HEK293 (cell line): ENCODE measurements at regions not wholly inside any gene's neighbourhood (a gene's known extent, or its start where the extent isn't known, plus 50 kb on each side); places are given as distances from the start of the nearest gene placed in this dataset.

ENCODE experiments used
- CTCF ChIA-PET: fragments of 350-600 bp; formaldehyde crosslinking; extraction: SDS; loops from one replicate; lab custom pipeline; 2021; ENCODE audit warnings: antibody characterized with exemption; lab: Yijun Ruan, JAX
- POLR2A ChIA-PET: fragments of 300-600 bp; formaldehyde crosslinking; extraction: SDS; loops from one replicate; lab custom pipeline; 2020; ENCODE audit warnings: antibody characterized with exemption, inconsistent platforms; lab: Yijun Ruan, JAX
- H3K27ac ChIP-seq: fragments of 200-500 bp; sonication (Bioruptor generic); 2 replicates; pipeline ENCODE4 v1.5.1; 2014; ENCODE audit warnings: low read depth, low read length, control low read depth, inconsistent platforms; ENCODE audit errors: extremely low read depth
- H3K36me3 ChIP-seq, 2 experiments: fragments of 200-500 bp in 1 of 2; sonication (Bioruptor generic) in 1 of 2; 1 replicate in 1 of 2; 2 replicates in 1 of 2; pipeline ENCODE4 v1.5.1; 2014 to 2017; ENCODE audit warnings: inconsistent platforms in 2 of 2, low read length in 2 of 2; ENCODE audit not compliant: control insufficient read depth in 2 of 2, insufficient read depth in 1 of 2
- H3K4me1 ChIP-seq: fragments of 200-500 bp; sonication (Bioruptor generic); 2 replicates; pipeline ENCODE4 v1.5.1; 2014; ENCODE audit warnings: mild to moderate bottlenecking, low read length, inconsistent platforms; ENCODE audit not compliant: control insufficient read depth, insufficient read depth
- H3K4me3 ChIP-seq: 2 replicates; pipeline ENCODE4 v1.5.1; 2011; ENCODE audit warnings: low read depth, mild to moderate bottlenecking, control low read depth, low read length, moderate library complexity
- H3K9me3 ChIP-seq: fragments of 200-500 bp; sonication (Bioruptor generic); 2 replicates; pipeline ENCODE4 v1.5.1; 2014; ENCODE audit warnings: low read depth, low read length, inconsistent platforms; ENCODE audit not compliant: control insufficient read depth, insufficient read depth
- HOXA7 ChIP-seq: sonication (generic); formaldehyde crosslinking; IDR thresholded peaks from 2 replicates; pipeline ENCODE4 v1.8.1; 2022; ENCODE audit warnings: missing genetic modification reagents, borderline replicate concordance
- KLF1 ChIP-seq: fragments of 450-650 bp; formaldehyde crosslinking; IDR thresholded peaks from 2 replicates; pipeline ENCODE4 v1.5.1; 2016; ENCODE audit warnings: missing biosample characterization, missing genetic modification characterization
- KLF16 ChIP-seq: fragments of 450-650 bp; formaldehyde crosslinking; IDR thresholded peaks from 2 replicates; pipeline ENCODE4 v1.5.1; 2017; ENCODE audit warnings: missing biosample characterization, missing genetic modification characterization
- OVOL3 ChIP-seq: fragments of 450-650 bp; formaldehyde crosslinking; IDR thresholded peaks from 2 replicates; pipeline ENCODE4 v1.5.1; 2016; ENCODE audit warnings: missing biosample characterization, missing genetic modification characterization
- RBAK ChIP-seq: fragments of 450-650 bp; formaldehyde crosslinking; IDR thresholded peaks from 2 replicates; pipeline ENCODE4 v1.5.1; 2016; ENCODE audit warnings: missing biosample characterization, missing genetic modification characterization
- TRIM28 ChIP-seq: IDR thresholded peaks from 2 replicates; pipeline ENCODE4 v1.6.1; 2011; ENCODE audit warnings: low read length, control low read depth, borderline replicate concordance
- WT1 ChIP-seq: fragments of 450-650 bp; formaldehyde crosslinking; IDR thresholded peaks from 2 replicates; pipeline ENCODE4 v1.5.1; 2016; ENCODE audit warnings: missing biosample characterization, missing genetic modification characterization
- ZBTB20 ChIP-seq: fragments of 450-650 bp; formaldehyde crosslinking; IDR thresholded peaks from 2 replicates; pipeline ENCODE4 v1.5.1; 2016; ENCODE audit warnings: missing biosample characterization, missing genetic modification characterization
- ZBTB21 ChIP-seq: fragments of 450-650 bp; formaldehyde crosslinking; IDR thresholded peaks from 2 replicates; pipeline ENCODE4 v1.5.1; 2017; ENCODE audit warnings: missing biosample characterization, missing genetic modification characterization
- ZNF121 ChIP-seq: fragments of 450-650 bp; formaldehyde crosslinking; IDR thresholded peaks from 2 replicates; pipeline ENCODE4 v1.5.1; 2016; ENCODE audit warnings: missing biosample characterization, missing genetic modification characterization
- ZNF146 ChIP-seq: fragments of 450-650 bp; formaldehyde crosslinking; IDR thresholded peaks from 2 replicates; pipeline ENCODE4 v1.5.1; 2016; ENCODE audit warnings: missing biosample characterization, missing genetic modification characterization
- ZNF169 ChIP-seq: fragments of 450-650 bp; formaldehyde crosslinking; IDR thresholded peaks from 2 replicates; pipeline ENCODE4 v1.5.1; 2016; ENCODE audit warnings: missing biosample characterization, missing genetic modification characterization
- ZNF184 ChIP-seq: fragments of 450-650 bp; IDR thresholded peaks from 2 replicates; pipeline ENCODE4 v1.5.1; 2018; ENCODE audit warnings: missing biosample characterization, mild to moderate bottlenecking, missing genetic modification characterization
- ZNF239 ChIP-seq: fragments of 450-650 bp; formaldehyde crosslinking; IDR thresholded peaks from 2 replicates; pipeline ENCODE4 v1.5.1; 2016; ENCODE audit warnings: missing biosample characterization, missing genetic modification characterization
- ZNF394 ChIP-seq: fragments of 450-650 bp; formaldehyde crosslinking; IDR thresholded peaks from 2 replicates; pipeline ENCODE4 v1.5.1; 2016; ENCODE audit warnings: missing biosample characterization, missing genetic modification characterization, mild to moderate bottlenecking, moderate library complexity, borderline replicate concordance
- ZNF433 ChIP-seq: fragments of 450-650 bp; formaldehyde crosslinking; IDR thresholded peaks from 2 replicates; pipeline ENCODE4 v1.5.1; 2016; ENCODE audit warnings: missing biosample characterization, missing genetic modification characterization, low read depth
- ZNF473 ChIP-seq: fragments of 450-650 bp; formaldehyde crosslinking; IDR thresholded peaks from 2 replicates; pipeline ENCODE4 v1.5.1; 2017; ENCODE audit warnings: missing biosample characterization, missing genetic modification characterization
- ZNF530 ChIP-seq: fragments of 450-650 bp; formaldehyde crosslinking; IDR thresholded peaks from 2 replicates; pipeline ENCODE4 v1.5.1; 2016; ENCODE audit warnings: low read depth, missing biosample characterization, missing genetic modification characterization
- ZNF555 ChIP-seq: fragments of 450-650 bp; formaldehyde crosslinking; conservative IDR thresholded peaks from 2 replicates; pipeline ENCODE4 v1.5.1; 2017; ENCODE audit warnings: missing biosample characterization, mild to moderate bottlenecking, missing genetic modification characterization, inconsistent platforms
- ZNF660 ChIP-seq: fragments of 450-650 bp; IDR thresholded peaks from 2 replicates; pipeline ENCODE4 v1.5.1; 2018; ENCODE audit warnings: missing biosample characterization, mild to moderate bottlenecking, missing genetic modification characterization
- ZNF670 ChIP-seq: fragments of 450-650 bp; formaldehyde crosslinking; IDR thresholded peaks from 2 replicates; pipeline ENCODE4 v1.5.1; 2016; ENCODE audit warnings: missing biosample characterization, missing genetic modification characterization, low read depth
- ZNF777 ChIP-seq: fragments of 450-650 bp; formaldehyde crosslinking; IDR thresholded peaks from 2 replicates; pipeline ENCODE4 v1.5.1; 2017; ENCODE audit warnings: missing biosample characterization, missing genetic modification characterization, borderline replicate concordance
- ZXDB ChIP-seq: fragments of 450-650 bp; formaldehyde crosslinking; IDR thresholded peaks from 2 replicates; pipeline ENCODE4 v1.5.1; 2016; ENCODE audit warnings: missing biosample characterization, missing genetic modification characterization
- TF ChIP-seq, protein P1 (sequence below): fragments of 450-650 bp; formaldehyde crosslinking; IDR thresholded peaks from 2 replicates; pipeline ENCODE4 v1.5.1; 2016; ENCODE audit warnings: missing biosample characterization, missing genetic modification characterization
- TF ChIP-seq, protein P2 (sequence below): fragments of 450-650 bp; formaldehyde crosslinking; IDR thresholded peaks from 2 replicates; pipeline ENCODE4 v1.5.1; 2017; ENCODE audit warnings: missing biosample characterization, missing genetic modification characterization
- TF ChIP-seq, protein P3 (sequence below): fragments of 450-650 bp; formaldehyde crosslinking; IDR thresholded peaks from 2 replicates; pipeline ENCODE4 v1.5.1; 2016; ENCODE audit warnings: missing biosample characterization, missing genetic modification characterization, borderline replicate concordance
- TF ChIP-seq, protein P4 (sequence below): fragments of 450-650 bp; formaldehyde crosslinking; IDR thresholded peaks from 2 replicates; pipeline ENCODE4; 2016; ENCODE audit warnings: missing biosample characterization, missing genetic modification characterization
- TF ChIP-seq, protein P5 (sequence below): fragments of 450-650 bp; formaldehyde crosslinking; IDR thresholded peaks from 2 replicates; pipeline ENCODE4 v1.5.1; 2016; ENCODE audit warnings: missing biosample characterization, missing genetic modification characterization
- TF ChIP-seq, protein P6 (sequence below): sonication (generic); formaldehyde crosslinking; IDR thresholded peaks from 2 replicates; pipeline ENCODE4 v1.8.1; 2022; ENCODE audit warnings: mild to moderate bottlenecking, moderate library complexity, missing genetic modification reagents

DNA sequence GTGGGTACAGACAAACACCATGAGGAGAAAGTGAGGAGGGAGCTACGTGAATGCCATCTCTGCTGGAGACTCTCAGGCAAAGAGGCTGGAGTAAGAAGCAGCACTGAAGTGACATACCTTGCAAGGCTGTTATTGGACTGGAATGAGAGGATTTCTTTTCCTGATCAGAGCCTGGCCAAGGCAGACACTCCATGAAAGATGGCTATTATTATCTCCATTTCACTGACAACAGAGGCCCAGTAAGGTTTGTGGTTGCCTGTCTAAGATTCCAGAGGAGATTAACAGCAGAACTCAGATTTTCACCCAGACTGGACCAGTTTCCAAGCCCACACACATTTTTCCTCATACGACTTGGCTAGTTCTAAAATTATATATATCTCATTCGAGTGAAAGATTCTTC lies 162.0 kb upstream of the EOLA2 start:
- no peaks in the 10 kb centered on the region for H3K4me1 ChIP-seq
- CTCF ChIA-PET: no interaction called here
- POLR2A ChIA-PET: no interaction called here
- no peak for TF ChIP-seq ZNF660
- no peak for TF ChIP-seq ZNF670 (tag by site-specific recombination)
- no peak for TF ChIP-seq ZNF777 (tag by site-specific recombination)
- TF ChIP-seq ZNF394: no peak
- TF ChIP-seq, protein P1, sequence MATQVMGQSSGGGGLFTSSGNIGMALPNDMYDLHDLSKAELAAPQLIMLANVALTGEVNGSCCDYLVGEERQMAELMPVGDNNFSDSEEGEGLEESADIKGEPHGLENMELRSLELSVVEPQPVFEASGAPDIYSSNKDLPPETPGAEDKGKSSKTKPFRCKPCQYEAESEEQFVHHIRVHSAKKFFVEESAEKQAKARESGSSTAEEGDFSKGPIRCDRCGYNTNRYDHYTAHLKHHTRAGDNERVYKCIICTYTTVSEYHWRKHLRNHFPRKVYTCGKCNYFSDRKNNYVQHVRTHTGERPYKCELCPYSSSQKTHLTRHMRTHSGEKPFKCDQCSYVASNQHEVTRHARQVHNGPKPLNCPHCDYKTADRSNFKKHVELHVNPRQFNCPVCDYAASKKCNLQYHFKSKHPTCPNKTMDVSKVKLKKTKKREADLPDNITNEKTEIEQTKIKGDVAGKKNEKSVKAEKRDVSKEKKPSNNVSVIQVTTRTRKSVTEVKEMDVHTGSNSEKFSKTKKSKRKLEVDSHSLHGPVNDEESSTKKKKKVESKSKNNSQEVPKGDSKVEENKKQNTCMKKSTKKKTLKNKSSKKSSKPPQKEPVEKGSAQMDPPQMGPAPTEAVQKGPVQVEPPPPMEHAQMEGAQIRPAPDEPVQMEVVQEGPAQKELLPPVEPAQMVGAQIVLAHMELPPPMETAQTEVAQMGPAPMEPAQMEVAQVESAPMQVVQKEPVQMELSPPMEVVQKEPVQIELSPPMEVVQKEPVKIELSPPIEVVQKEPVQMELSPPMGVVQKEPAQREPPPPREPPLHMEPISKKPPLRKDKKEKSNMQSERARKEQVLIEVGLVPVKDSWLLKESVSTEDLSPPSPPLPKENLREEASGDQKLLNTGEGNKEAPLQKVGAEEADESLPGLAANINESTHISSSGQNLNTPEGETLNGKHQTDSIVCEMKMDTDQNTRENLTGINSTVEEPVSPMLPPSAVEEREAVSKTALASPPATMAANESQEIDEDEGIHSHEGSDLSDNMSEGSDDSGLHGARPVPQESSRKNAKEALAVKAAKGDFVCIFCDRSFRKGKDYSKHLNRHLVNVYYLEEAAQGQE (tag by site-specific recombination): no peak
- no peak for TF ChIP-seq RBAK (tag by site-specific recombination)
- TF ChIP-seq HOXA7 (CRISPR knock-in tag): no peak
- TF ChIP-seq ZNF146 (tag by site-specific recombination): no peak
- TF ChIP-seq ZNF433 (tag by site-specific recombination): no peak
- no peak for TF ChIP-seq ZNF239 (tag by site-specific recombination)
- TF ChIP-seq, protein P2, sequence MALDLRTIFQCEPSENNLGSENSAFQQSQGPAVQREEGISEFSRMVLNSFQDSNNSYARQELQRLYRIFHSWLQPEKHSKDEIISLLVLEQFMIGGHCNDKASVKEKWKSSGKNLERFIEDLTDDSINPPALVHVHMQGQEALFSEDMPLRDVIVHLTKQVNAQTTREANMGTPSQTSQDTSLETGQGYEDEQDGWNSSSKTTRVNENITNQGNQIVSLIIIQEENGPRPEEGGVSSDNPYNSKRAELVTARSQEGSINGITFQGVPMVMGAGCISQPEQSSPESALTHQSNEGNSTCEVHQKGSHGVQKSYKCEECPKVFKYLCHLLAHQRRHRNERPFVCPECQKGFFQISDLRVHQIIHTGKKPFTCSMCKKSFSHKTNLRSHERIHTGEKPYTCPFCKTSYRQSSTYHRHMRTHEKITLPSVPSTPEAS (tag by site-specific recombination): no peak
- no peak for TF ChIP-seq ZNF169 (tag by site-specific recombination)
- TF ChIP-seq, protein P3, sequence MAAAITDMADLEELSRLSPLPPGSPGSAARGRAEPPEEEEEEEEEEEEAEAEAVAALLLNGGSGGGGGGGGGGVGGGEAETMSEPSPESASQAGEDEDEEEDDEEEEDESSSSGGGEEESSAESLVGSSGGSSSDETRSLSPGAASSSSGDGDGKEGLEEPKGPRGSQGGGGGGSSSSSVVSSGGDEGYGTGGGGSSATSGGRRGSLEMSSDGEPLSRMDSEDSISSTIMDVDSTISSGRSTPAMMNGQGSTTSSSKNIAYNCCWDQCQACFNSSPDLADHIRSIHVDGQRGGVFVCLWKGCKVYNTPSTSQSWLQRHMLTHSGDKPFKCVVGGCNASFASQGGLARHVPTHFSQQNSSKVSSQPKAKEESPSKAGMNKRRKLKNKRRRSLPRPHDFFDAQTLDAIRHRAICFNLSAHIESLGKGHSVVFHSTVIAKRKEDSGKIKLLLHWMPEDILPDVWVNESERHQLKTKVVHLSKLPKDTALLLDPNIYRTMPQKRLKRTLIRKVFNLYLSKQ (tag by site-specific recombination): no peak
- TF ChIP-seq ZNF473 (tag by site-specific recombination): no peak
- TF ChIP-seq ZNF555: no peak
- TF ChIP-seq TRIM28: no peak
- TF ChIP-seq ZNF121 (tag by site-specific recombination): no peak
- TF ChIP-seq, protein P4, sequence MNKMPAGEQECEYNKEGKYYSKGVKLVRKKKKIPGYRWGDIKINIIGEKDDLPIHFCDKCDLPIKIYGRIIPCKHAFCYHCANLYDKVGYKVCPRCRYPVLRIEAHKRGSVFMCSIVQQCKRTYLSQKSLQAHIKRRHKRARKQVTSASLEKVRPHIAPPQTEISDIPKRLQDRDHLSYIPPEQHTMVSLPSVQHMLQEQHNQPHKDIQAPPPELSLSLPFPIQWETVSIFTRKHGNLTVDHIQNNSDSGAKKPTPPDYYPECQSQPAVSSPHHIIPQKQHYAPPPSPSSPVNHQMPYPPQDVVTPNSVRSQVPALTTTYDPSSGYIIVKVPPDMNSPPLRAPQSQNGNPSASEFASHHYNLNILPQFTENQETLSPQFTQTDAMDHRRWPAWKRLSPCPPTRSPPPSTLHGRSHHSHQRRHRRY (tag by site-specific recombination): no peak
- TF ChIP-seq KLF1 (tag by site-specific recombination): no peak
- no peak for TF ChIP-seq OVOL3
- no peak overlapping the region for H3K4me3 ChIP-seq
- H3K36me3 ChIP-seq: no peaks in the 10 kb centered on the region
- no peak overlapping the region for H3K27ac ChIP-seq
- no peaks in the 10 kb centered on the region for H3K9me3 ChIP-seq

DNA sequence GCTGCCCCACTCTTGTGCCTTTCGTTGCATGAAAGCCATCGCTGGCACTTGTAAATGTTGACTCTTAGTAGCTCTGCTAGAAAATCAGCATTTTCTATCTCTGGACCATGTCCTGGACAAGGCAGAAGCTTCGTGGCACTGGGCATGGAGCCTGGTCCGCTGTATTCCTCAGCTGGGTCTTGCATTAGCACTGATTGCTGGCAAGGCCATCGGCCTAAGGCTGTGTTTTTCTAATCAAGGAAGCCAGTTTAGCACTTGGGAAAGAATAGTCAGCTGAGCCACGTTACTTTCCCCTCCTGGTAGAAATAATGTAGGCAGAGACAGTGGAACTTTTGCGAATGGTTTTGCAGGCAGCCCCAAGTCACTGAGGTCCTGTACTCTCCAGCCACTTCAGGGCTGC lies 180.2 kb upstream of the EOLA2 start:
- Histone ChIP-seq H3K9me3 (no peaks in the 10 kb centered on the region), H3K36me3 (no peaks in the 10 kb centered on the region), H3K27ac (no peak overlapping the region), H3K4me1 (no peaks in the 10 kb centered on the region), H3K4me3 (no peak overlapping the region)
- ChIA-PET CTCF (interaction anchor here (0.6 kb wide), 1 partner anchor 98 kb away, joined by 3 read pairs; no protein-coding TSS in a partner anchor), POLR2A (interaction anchor here (0.5 kb wide), 1 partner anchor 25 kb away, joined by 3 read pairs; no protein-coding TSS in a partner anchor)
- no peak for TF ChIP-seq WT1 (tag by site-specific recombination)
- no peak for TF ChIP-seq KLF16 (tag by site-specific recombination)
- TF ChIP-seq, protein P5, sequence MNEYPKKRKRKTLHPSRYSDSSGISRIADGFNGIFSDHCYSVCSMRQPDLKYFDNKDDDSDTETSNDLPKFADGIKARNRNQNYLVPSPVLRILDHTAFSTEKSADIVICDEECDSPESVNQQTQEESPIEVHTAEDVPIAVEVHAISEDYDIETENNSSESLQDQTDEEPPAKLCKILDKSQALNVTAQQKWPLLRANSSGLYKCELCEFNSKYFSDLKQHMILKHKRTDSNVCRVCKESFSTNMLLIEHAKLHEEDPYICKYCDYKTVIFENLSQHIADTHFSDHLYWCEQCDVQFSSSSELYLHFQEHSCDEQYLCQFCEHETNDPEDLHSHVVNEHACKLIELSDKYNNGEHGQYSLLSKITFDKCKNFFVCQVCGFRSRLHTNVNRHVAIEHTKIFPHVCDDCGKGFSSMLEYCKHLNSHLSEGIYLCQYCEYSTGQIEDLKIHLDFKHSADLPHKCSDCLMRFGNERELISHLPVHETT (tag by site-specific recombination): no peak
- no peak for TF ChIP-seq ZNF530
- no peak for TF ChIP-seq ZNF184 (tag by site-specific recombination)
- TF ChIP-seq, protein P6, sequence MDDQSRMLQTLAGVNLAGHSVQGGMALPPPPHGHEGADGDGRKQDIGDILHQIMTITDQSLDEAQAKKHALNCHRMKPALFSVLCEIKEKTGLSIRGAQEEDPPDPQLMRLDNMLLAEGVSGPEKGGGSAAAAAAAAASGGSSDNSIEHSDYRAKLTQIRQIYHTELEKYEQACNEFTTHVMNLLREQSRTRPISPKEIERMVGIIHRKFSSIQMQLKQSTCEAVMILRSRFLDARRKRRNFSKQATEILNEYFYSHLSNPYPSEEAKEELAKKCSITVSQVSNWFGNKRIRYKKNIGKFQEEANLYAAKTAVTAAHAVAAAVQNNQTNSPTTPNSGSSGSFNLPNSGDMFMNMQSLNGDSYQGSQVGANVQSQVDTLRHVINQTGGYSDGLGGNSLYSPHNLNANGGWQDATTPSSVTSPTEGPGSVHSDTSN (CRISPR knock-in tag): no peak
- no peak for TF ChIP-seq ZBTB21 (tag by site-specific recombination)
- no peak for TF ChIP-seq ZBTB20 (tag by site-specific recombination)
- no peak for TF ChIP-seq ZXDB (tag by site-specific recombination)
